CD14-positive monocyte (primary cell): ENCODE measurements at regions not wholly inside any gene's neighbourhood (a gene's known extent, or its start where the extent isn't known, plus 50 kb on each side); places are given as distances from the start of the nearest gene placed in this dataset.

Experiments used
- DNase-seq, 3 donors: peaks; one replicate each; pipeline ENCODE4 v3.0.0-alpha.2; 2011 to 2022
- H2AFZ ChIP-seq: 2 replicates; pipeline ENCODE4 v1.6.0; 2012; ENCODE audit warnings: mild to moderate bottlenecking, low read depth, low read length, inconsistent platforms; ENCODE audit not compliant: insufficient read depth, poor library complexity, severe bottlenecking
- H3K27ac ChIP-seq, 2 donors: 1 replicate in 1 of 2; 2 replicates in 1 of 2; pipeline ENCODE4 v1.5.1; 2012 to 2013; ENCODE audit warnings: low read length in 2 of 2, control low read depth in 1 of 2, inconsistent platforms in 1 of 2, low read depth in 1 of 2, mild to moderate bottlenecking in 1 of 2
- H3K27me3 ChIP-seq, 2 donors: one replicate each; pipeline versions ENCODE4 v1.6.0 to v1.6.1; 2011 to 2013; ENCODE audit warnings: low read length in 2 of 2; ENCODE audit not compliant: control insufficient read depth in 2 of 2, insufficient read depth in 2 of 2
- H3K36me3 ChIP-seq, 2 donors: replicated peaks in 1 of 2; 1 replicate in 1 of 2; 2 replicates in 1 of 2; pipeline versions ENCODE4 v1.5.1 to v1.6.1; 2012 to 2013; ENCODE audit warnings: low read length in 2 of 2, control low read depth in 1 of 2, inconsistent platforms in 1 of 2, mild to moderate bottlenecking in 1 of 2; ENCODE audit not compliant: insufficient read depth in 2 of 2, control insufficient read depth in 1 of 2
- H3K4me1 ChIP-seq, 2 donors: 1 replicate in 1 of 2; 2 replicates in 1 of 2; pipeline versions ENCODE4 v1.5.1 to v1.6.1; 2012 to 2013; ENCODE audit warnings: low read length in 2 of 2, control low read depth in 1 of 2, inconsistent platforms in 1 of 2, mild to moderate bottlenecking in 1 of 2, moderate library complexity in 1 of 2; ENCODE audit not compliant: insufficient read depth in 2 of 2, control insufficient read depth in 1 of 2
- H3K4me2 ChIP-seq: replicated peaks from 2 replicates; pipeline ENCODE3; 2012; ENCODE audit warnings: low read length, moderate library complexity, mild to moderate bottlenecking; ENCODE audit not compliant: poor library complexity, severe bottlenecking; ENCODE audit errors: extremely low read depth
- H3K4me3 ChIP-seq, 3 experiments: fragments of 200-600 bp in 1 of 3; sonication (generic) in 1 of 3; replicated peaks in 1 of 3; 1 replicate in 2 of 3; 2 replicates in 1 of 3; pipeline ENCODE4 v1.5.1; 2011 to 2013; ENCODE audit warnings: low read length in 3 of 3, mild to moderate bottlenecking in 3 of 3, control low read depth in 2 of 3, low read depth in 2 of 3, inconsistent platforms in 1 of 3, moderate library complexity in 1 of 3
- H3K79me2 ChIP-seq: 2 replicates; pipeline ENCODE4 v1.6.0; 2012; ENCODE audit warnings: mild to moderate bottlenecking, control low read depth, inconsistent platforms, low read length, moderate library complexity; ENCODE audit not compliant: insufficient read depth
- H3K9ac ChIP-seq: 2 replicates; pipeline ENCODE4 v1.6.0; 2017; ENCODE audit warnings: low read length, mild to moderate bottlenecking; ENCODE audit not compliant: insufficient read depth, poor library complexity, severe bottlenecking
- H3K9me3 ChIP-seq, 2 donors: replicated peaks in 1 of 2; 1 replicate in 1 of 2; 2 replicates in 1 of 2; pipeline versions ENCODE4 v1.5.1 to v1.6.1; 2012 to 2013; ENCODE audit warnings: low read length in 2 of 2, control low read depth in 1 of 2; ENCODE audit not compliant: control insufficient read depth in 1 of 2, insufficient read depth in 1 of 2
- H4K20me1 ChIP-seq: 2 replicates; pipeline ENCODE4 v1.6.0; 2012; ENCODE audit warnings: mild to moderate bottlenecking, low read length, control low read depth, moderate library complexity; ENCODE audit not compliant: insufficient read depth
- H3K27ac Mint-ChIP-seq, 7 donors: one replicate each; pipeline ENCODE4 v1.8.0; 2020; ENCODE audit warnings: mild to moderate bottlenecking in 7 of 7, mixed read lengths in 7 of 7, moderate library complexity in 6 of 7, inconsistent platforms in 2 of 7
- H3K27me3 Mint-ChIP-seq, 3 donors: one replicate each; pipeline ENCODE4 v1.8.0; 2021 to 2022; ENCODE audit warnings: low read depth in 3 of 3, mild to moderate bottlenecking in 3 of 3, mixed read lengths in 3 of 3, moderate library complexity in 3 of 3, inconsistent platforms in 1 of 3
- H3K36me3 Mint-ChIP-seq, 2 donors: one replicate each; pipeline ENCODE4 v1.8.0; 2020; ENCODE audit warnings: mixed read lengths in 2 of 2, inconsistent platforms in 1 of 2, mild to moderate bottlenecking in 1 of 2
- H3K4me1 Mint-ChIP-seq: one replicate; pipeline ENCODE4 v1.8.0; 2020; ENCODE audit warnings: mild to moderate bottlenecking, mixed read lengths
- H3K4me3 Mint-ChIP-seq, 2 donors: one replicate each; pipeline ENCODE4 v1.8.0; 2020; ENCODE audit warnings: mild to moderate bottlenecking in 2 of 2, mixed read lengths in 2 of 2, moderate library complexity in 1 of 2
- H3K9me3 Mint-ChIP-seq, 7 donors: one replicate each; pipeline ENCODE4 v1.8.0; 2020 to 2022; ENCODE audit warnings: mixed read lengths in 7 of 7, mild to moderate bottlenecking in 6 of 7, moderate library complexity in 6 of 7, inconsistent platforms in 2 of 7
- WGBS: methylation state at CpG from one replicate; pipeline ENCODE4 v1.1.5; 2013; ENCODE audit warnings: missing lambda C conversion rate; ENCODE audit not compliant: insufficient coverage; 5-methylcytosine and 5-hydroxymethylcytosine counted together
- intact Hi-C, 2 donors: fragments of 100-400 bp; cut with micrococcal nuclease; formaldehyde crosslinking; loops; one replicate each; pipeline versions ENCODE4 v1.15.0 to v1.15.1; 2023
- TF ChIP-seq, protein P1 (sequence below): fragments of 200-600 bp; IDR thresholded peaks from one replicate; pipeline ENCODE4 v1.8.0; 2022; ENCODE audit warnings: antibody characterized with exemption, mild to moderate bottlenecking

DNA sequence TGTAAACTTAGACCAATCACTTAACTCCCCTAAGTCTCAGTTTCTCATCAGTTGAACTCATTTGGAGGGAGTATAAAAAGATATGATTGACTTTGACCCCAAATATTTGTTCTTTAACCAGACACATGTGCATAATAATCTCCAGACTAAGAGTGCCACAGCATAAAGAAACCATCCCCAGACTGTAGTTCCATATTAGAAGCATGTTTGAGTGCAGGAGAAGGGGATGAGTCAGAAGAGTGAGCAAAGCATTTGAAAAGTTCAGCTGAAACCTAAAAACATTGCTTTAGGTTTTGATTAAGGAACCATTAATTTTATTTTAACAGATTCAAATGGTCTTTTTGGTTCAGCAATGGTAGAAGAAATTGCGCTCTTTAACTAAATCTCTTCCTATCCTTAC is 654.8 kb downstream of the UTRN start:
- H3K4me3 Mint-ChIP-seq: no peak overlapping the region
- Histone ChIP-seq H4K20me1 (no peaks in the 10 kb centered on the region), H3K27ac (no peak overlapping the region), H3K9ac (no peak overlapping the region), H3K4me1 (no peaks in the 10 kb centered on the region), H3K4me3 (no peak overlapping the region), H3K79me2 (no peaks in the 10 kb centered on the region), H3K4me2 (no peak overlapping the region), H2AFZ (no peak overlapping the region), H3K9me3 (peaks cover 0 to under 1% of the 10 kb centered on the region in 2 donors), H3K36me3 (no peaks in the 10 kb centered on the region), H3K27me3 (no peaks in the 10 kb centered on the region)
- WGBS: no CpG with 5 or more reads among the region's 1 CpG
- DNase-seq: no peak
- intact Hi-C loops: no loop called here
- H3K9me3 Mint-ChIP-seq: peaks cover 0 to 4% (median 2%) of the 10 kb centered on the region in 7 donors
- TF ChIP-seq, protein P1, sequence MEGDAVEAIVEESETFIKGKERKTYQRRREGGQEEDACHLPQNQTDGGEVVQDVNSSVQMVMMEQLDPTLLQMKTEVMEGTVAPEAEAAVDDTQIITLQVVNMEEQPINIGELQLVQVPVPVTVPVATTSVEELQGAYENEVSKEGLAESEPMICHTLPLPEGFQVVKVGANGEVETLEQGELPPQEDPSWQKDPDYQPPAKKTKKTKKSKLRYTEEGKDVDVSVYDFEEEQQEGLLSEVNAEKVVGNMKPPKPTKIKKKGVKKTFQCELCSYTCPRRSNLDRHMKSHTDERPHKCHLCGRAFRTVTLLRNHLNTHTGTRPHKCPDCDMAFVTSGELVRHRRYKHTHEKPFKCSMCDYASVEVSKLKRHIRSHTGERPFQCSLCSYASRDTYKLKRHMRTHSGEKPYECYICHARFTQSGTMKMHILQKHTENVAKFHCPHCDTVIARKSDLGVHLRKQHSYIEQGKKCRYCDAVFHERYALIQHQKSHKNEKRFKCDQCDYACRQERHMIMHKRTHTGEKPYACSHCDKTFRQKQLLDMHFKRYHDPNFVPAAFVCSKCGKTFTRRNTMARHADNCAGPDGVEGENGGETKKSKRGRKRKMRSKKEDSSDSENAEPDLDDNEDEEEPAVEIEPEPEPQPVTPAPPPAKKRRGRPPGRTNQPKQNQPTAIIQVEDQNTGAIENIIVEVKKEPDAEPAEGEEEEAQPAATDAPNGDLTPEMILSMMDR: no peak
- H3K4me1 Mint-ChIP-seq: no peaks in the 10 kb centered on the region
- no peaks in the 10 kb centered on the region for H3K27me3 Mint-ChIP-seq
- H3K27ac Mint-ChIP-seq: no peak overlapping the region
- no peaks in the 10 kb centered on the region for H3K36me3 Mint-ChIP-seq

DNA sequence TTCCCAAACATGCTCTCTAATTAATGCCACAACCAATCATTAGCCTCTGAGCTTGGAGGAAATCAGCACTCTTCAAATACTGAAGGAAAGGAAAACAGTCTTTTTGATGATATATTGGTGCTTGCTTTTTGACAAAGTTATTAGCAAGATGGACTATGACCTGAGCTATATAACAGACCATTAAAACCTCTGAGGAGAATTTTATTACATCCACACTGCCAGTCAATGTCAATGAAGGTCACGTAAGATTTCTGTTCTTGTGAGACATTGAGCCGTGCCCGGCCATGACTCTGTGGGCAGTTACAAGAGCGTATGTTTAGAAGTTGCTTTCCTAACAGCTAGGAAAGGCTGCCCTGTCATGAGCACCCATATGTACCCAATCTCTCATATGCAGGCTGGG is 659.0 kb downstream of the UTRN start:
- H3K27ac Mint-ChIP-seq: no peak overlapping the region
- WGBS: 100% methylated on average over 1 of the region's 4 CpGs
- H3K4me1 Mint-ChIP-seq: no peaks in the 10 kb centered on the region
- no peaks in the 10 kb centered on the region for H3K36me3 Mint-ChIP-seq
- no peak overlapping the region for H3K4me3 Mint-ChIP-seq
- no peak for DNase-seq
- Histone ChIP-seq H3K27me3 (no peaks in the 10 kb centered on the region), H3K79me2 (no peaks in the 10 kb centered on the region), H3K27ac (no peak overlapping the region), H4K20me1 (no peaks in the 10 kb centered on the region), H3K36me3 (no peaks in the 10 kb centered on the region), H2AFZ (no peak overlapping the region), H3K4me1 (no peaks in the 10 kb centered on the region), H3K9ac (no peak overlapping the region), H3K9me3 (no peaks in the 10 kb centered on the region), H3K4me3 (no peak overlapping the region), H3K4me2 (no peak overlapping the region)
- H3K9me3 Mint-ChIP-seq: peaks cover 0 to 5% (median 2%) of the 10 kb centered on the region in 7 donors
- TF ChIP-seq, protein P1: no peak
- no peaks in the 10 kb centered on the region for H3K27me3 Mint-ChIP-seq
- intact Hi-C loops: no loop called here
